IPS-NIHi7 (cell line): ENCODE measurements at regions not wholly inside any gene's neighbourhood (a gene's known extent, or its start where the extent isn't known, plus 50 kb on each side); places are given as distances from the start of the nearest gene placed in this dataset.

ENCODE experiments used
- DNase-seq: peaks from one replicate; pipeline ENCODE4 v3.0.0; 2012; ENCODE audit warnings: mixed read lengths; ENCODE audit errors: extremely low spot score

DNA sequence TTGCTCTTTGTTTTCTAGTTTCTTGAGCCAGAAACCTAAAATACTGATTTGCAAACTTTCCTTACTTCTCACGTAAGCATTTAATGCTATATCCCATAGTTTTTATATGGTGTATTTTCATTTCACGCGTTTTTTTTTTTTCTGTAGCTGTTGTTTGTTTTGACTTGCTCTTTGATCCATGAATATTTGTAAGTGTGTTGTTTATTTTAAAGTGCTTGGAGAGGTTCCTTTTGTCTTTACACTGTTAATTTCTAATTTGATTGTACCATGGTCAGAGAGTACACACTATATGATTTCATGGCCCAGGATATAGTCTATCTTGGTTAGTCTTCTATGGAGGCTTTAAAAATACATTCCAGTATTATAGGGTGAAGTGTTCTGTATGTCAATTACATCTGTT, 84.8 kb upstream of the RNF217 start:
- DNase-seq = no peak

GRCh38 chr6:124879110-124879991, 82.9 kb upstream of the RNF217 start:
- DNase-seq = no peak

- no peak for DNase-seq
Measured at GRCh38 chr6:124879992-124880355, 82.3 kb upstream of the RNF217 start.

- peak; percentile 21 for DNase-seq
Measured at GRCh38 chr6:124881898-124882578, 80.2 kb upstream of the RNF217 start.

DNA sequence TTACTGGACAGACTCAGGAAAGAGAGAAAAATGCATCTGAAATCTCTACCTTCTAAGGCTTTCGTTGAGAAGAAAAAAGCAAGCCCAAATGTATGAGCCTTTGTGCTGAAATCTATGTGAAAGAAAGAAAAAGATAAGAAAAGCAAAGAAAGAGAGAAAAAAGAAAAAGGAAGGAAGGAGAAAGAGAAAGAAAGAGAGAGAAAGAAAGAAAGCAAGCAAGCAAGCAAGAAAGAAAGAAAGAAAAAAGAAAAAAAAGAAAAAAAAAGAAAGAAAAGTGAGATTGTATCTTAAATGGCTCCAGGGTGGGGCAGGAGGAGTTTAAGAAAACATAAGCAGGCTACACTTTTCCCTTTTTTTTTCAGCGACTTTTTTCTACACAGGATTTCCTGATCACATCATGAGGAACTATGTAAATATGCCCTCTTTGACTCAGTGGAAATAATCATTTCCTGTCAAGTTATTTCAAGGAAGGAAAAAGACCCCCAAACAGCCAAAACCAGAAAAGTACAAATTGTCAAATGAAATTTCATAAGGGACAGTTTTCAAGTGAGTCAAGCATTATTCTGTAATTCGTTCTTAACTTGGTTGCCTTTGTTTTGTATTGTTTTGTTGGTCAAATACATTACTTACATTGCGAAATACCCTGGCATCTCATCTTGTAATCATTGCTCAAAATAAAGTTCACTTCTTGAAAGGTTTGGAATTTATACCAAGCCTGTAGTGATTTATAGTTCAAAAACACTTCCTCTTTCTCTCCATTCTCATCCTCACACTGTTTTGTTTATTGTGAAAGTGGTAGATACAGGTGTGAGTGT, 79.5 kb upstream of the RNF217 start:
- DNase-seq = no peak

GRCh38 chr6:124885171-124885570, 77.1 kb upstream of the RNF217 start:
- DNase-seq = no peak

DNA sequence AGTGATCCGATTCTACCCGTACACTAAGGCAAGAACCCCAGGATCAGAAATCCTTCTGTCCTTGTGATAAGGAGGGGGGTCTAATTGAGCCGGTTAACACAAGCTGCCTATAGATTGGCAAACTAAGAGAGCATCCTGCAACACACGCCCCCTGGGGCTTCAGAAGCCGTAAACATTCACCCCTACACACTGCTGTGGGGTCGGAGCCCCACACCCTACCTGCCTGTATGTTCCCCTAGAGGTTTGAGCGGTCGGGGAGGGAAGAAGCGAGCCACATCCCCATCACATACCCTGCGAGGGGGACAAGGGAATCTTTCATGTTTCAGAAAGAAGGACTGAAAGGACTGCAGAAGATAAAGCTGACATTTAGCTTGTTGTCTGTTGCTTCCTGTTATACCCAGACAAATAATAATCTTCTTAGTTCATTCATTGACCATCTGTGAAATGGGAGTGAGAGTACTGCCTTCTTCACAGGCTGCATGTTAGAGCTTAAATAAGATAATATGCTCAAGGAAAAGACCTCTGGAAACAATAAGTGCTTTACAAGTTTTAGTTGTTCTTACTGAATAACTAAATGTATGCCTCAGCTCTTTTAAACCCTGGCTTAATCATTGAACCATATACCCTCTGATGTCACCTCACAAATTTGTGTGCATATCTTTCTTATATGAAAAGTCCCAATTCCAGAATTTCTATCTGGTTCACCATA, 74.2 kb upstream of the RNF217 start:
- no peak for DNase-seq

DNA sequence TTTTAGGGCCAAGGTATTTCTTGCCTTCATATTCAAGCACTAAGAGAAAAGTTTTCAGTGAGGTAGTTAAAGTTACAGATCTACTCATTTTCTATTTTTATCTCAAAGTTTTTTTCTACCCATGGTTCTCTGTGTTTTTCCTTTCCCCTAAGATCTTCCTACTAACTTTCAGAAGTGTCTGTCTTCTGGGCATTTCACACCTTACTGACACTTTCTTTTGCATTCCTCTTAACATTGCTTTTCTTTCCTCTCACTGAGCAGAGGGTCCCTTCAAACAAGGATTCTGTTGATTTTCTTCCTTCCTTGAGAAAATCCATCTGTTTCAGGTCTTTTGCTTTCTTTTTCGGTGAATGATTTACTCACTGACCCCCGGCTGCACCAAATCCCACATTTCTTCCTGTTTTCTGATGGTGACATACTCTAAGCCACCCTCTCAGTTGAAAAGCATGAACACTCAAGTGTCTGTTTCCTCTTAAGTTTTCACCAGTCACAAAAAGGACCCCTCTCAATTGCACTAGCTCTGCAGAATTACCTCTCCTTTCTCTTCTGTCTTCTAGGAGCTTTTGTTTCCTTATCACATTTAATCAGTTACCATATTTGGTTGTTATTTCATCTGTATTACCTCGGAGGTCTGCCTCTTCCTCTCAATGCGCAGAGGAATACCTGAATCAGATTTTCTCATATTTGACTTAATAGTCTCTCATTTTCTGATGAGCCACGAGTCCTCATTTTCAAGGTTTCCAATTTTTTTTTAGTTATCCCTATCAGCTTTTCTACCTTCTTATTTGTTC, 73.5 kb upstream of the RNF217 start:
- DNase-seq = no peak

DNA sequence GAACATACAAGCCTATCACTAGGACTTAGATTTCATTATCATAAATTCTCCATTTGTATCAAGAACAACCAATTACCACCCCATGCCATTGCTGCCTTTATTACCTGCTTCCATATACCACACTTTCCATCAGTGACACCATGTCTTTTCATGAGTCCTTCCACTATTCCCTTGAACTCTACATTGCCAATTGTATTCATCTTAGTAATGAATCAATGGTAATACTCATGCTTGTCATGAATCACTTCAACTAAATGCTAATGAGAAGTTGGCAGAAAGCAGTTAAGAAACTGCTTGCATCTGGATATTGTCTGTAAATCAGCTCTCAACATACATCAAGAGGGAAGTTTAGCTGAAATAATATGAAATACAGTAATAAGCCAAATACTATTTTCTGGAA, 61.2 kb upstream of the RNF217 start:
- DNase-seq = no peak

DNA sequence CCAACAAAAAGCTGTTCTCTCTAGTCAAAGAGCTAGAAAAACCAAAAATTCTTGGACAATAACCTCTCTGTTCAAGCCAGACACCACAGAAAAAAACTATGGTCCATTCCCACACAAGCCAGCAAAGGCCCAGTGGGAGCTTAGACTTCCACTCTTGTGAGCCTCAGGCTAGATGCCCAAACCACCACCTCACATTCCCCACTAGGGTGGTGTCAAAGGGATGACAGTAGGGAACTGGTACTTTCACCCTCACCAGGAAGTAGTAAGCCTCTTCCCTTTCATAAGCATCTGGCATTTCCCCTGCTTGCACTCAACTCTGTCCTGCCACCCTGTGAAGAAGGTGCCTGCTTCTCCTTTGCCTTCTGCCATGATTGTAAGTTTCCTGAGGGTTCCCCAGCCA, 58.4 kb upstream of the RNF217 start:
- no peak for DNase-seq

GRCh38 chr6:124907596-124907995, 54.6 kb upstream of the RNF217 start:
- DNase-seq = no peak
